ENCODE measurements at regions not wholly inside any gene's neighbourhood (a gene's known extent, or its start where the extent isn't known, plus 50 kb on each side); places are given as distances from the start of the nearest gene placed in this dataset.

DNA sequence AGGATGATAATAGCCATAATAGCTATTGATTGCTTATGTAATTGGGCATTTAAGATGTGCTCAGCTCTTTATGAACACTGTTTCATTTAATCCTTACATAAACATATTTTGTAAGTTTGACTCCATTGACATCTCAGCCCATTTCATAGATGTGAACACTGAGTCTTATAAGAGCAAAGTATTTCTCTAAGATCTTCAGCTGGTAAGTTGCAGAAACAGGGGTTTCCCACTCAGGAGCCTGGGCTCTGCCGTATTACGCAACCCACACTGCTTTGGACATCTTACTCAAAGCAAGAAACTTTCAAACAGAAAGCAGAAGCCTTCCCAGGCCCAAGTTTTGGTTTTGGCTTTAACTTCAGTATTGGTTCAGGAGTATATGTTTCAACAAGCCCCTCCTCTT lies 705.1 kb downstream of the MED13L start:
- no peak for DNase-seq

DNA sequence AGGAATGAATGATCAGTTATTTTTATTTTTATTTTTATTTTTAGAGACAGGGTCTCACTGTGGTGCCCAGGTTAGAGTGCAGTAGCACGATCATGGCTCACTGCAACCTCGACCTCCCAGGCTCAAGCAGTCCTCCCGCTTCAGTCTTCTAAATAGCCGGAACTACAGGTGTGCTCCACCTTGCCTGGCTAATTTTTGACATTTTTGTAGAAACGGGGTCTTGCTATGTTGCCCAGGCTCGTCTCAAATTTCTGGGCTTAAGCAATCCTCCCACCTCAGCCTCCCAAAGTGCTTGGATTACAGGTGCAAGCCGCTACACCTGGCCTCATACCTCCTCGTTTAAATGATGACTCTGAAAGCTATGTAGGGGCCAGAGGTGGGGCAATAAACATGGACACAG lies 706.0 kb downstream of the MED13L start:
- DNase-seq, result no peak

GRCh38 chr12:115571027-115571426 lies 706.5 kb downstream of the MED13L start:
- no peak for DNase-seq

DNA sequence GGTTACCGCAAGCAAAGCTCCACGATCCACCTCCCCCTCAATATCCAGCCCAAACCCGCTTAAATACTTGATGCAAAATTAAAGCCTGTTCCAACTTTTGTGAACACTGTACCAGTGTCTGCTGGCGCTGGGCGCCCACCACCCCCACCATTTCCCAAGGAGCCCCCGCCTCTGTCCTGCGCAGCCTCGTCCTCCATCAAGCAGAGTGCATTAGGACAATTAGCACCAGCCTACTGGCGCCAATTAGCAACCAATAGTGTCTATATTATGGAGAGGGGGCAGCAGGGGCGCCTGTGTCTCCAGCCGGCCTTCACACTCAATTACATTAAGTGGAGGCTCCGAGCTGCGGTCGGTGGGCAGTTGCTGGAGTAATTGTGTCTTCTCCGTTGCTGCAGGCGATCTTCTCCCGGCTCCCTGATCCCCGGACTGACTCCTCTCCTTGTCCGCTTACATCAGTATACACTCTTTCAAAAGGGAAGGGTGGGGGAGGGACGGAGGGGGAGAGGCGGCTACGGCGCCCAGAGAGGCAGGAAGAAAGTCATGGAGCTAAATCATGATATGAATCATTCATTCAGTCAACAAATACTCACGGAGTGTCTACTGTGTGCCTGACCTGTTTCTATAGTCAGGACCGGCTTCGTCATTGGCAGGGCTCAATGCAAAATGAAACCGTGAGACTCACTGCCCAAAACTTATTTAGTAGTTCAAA lies 707.3 kb downstream of the MED13L start:
- no peak for DNase-seq

GRCh38 chr12:115569345-115570068 lies 708.0 kb downstream of the MED13L start:
- no peak for DNase-seq

DNA sequence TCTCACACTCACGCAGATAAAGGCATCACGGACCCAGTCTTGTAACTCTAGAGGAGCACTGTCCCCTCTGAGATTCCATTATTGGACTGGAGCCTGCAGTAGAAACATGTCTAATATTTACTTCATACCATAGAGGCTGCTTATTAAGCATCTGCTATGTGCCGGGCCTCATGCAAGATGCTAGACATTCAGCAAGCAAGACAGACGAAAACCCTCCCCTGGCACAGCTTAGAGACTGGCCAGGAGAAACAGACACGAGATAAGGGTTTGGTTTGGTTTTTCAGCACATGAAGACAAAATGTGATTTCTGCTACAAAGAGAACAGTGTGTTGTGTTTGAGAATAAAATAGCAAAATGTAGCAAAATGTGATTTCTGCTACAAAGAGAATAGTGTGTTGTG lies 719.2 kb downstream of the MED13L start:
- no peak for DNase-seq

DNA sequence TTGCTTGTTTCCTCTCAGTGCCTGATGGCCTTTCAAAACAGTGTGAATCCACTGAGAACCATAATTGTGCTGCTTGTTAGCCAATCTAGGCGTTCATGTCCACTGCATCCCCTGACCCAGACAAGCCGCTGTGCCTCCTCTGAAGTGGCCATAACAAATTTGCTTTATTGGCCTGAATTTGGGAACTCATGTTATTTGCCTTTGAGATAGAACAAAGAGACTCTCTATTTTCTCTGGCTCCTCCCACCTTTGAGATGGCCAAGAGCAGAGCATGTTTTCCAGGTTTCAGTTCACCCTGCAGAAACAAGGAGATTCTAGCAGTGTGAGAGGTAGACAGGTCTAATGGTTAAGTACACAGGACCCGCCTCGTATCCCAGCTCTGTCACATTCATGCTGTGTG lies 723.9 kb downstream of the MED13L start:
- DNase-seq, result no peak

- no peak for DNase-seq
Observed at GRCh38 chr12:115543269-115543668, 734.2 kb downstream of the MED13L start.

GRCh38 chr12:115542656-115543055 lies 734.8 kb downstream of the MED13L start:
- no peak for DNase-seq

GRCh38 chr12:115541891-115542421 lies 735.5 kb downstream of the MED13L start:
- DNase-seq, result no peak

DNA sequence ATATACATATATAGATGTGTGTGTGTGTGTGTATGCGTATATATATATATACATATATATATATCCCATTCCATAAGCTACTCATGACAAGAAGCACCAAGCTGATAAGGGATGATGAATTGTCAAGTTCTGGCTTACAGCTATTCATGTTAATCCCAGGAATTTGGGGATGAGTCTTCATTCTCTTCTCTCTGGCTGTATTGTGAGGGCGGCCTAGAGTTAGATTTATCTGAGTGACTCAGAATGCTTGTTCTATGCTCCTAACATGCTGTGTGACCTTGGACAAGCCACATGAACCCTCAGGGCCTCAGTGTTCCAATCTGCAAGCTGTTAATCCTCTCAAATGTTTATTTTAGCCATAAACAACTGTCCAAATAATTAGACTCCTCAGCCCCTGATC lies 749.0 kb downstream of the MED13L start:
- DNase-seq, result no peak

- no peak for DNase-seq
Observed at GRCh38 chr12:115521771-115522409, 755.6 kb downstream of the MED13L start.

DNA sequence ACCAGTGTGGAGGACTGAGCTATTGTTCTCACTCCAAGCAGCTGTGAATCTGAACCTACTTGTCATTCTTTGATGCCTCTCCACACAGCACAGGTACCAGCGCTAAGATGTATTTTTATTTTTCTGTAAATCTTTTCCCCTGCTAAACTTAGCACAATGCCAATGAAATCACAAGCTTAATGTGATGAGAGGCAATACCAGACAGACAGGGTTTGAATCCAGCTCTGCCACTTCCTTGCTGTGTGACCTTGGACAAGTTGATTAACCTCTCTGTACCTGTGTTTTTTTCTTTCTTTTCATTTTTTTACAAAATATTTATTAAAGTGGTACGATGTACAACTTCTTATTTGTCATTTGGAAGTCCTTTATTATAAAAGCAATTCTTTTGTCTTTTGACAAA lies 757.6 kb downstream of the MED13L start:
- DNase-seq, result no peak

GRCh38 chr12:115519359-115519758 lies 758.1 kb downstream of the MED13L start:
- no peak for DNase-seq

DNA sequence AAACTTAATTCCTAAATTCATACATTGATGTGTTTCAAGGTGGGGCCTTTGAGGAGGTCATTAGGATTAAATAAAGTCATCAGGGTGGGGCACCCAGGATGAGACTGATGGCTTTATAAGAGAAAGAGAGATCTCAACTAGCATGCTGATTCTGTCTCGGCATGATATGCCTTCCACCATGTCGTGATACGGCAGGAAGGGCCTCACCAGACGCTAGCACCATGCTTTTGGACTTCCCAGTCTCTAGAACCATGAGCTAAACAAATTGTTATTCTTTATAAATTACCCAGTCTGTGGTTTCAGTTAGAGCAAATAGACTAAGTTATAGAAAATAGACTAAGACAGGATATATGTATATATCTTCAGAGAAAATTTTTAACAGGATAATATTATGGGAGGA lies 759.6 kb downstream of the MED13L start:
- DNase-seq, result no peak

DNA sequence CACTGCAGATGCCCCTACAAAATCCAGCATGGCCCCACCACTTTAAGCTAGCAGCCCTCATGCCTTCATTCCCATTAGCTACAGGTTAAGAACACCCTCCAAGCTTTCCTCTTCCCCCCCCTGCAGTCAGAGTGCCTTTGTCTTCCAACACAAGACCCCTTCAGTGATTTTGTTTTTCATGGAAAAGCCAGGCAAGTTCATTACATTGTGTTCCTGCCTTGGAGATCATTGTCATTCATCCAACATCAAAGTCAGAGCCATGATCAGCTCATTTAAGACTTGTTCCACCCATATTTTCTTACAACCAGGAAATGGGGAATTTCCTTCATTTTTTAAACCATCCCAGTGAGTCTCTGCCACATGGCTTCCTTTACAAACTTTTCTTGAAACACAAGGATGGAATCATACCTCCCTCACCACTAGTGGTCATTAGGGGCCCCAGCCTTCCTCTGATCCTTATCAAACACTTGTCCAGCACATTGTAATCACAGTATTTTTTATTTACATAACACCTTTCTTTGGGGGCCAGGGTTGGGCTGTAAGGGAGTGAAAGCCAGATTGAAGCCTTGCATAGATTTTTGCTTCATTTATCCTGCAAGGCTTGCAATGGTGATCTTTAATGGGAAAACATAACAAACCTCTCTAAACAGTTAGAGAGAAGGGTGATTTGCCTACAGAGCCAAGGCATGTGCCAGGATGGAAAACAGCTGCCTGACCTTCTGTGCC lies 765.3 kb downstream of the MED13L start:
- DNase-seq, result no peak

DNA sequence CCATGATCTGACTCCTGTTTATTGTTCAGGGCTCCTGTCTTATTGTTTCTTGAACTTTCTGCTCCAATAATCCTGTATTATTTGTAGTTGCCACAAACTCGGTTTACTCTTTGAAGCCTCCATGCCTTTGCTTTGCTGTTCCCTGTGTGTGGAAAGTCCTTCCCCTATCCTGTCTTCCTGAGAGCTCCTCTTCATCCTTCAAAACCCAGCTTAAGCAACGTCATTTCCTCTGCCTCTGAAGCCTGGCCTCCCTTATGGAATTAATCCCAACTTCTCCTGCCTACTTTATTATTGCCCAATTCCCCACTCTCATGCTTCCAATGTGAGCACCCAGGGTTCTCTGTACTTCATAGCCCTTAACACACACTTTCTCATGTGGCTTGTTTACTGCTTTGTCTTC lies 766.2 kb downstream of the MED13L start:
- DNase-seq, result no peak

DNA sequence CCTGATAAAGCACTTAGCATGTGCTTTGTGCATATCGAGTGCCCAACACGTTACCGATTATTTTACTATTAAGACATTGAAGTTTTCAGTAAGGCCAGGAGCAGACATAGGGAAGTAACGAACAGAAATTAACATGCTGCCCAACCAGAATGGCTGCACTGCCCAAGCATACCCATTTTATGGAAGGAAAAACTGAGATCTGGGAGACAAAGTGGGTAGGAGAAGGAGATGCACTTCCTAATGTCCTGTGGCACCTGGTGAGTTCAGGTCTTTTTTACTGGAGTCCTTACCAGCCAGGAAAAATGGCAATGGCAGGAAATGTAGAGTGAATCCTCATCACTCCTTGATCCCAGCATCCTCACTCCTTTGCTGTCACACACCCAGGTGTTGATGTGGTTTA lies 768.5 kb downstream of the MED13L start:
- no peak for DNase-seq

GRCh38 chr12:115507951-115508722 lies 769.4 kb downstream of the MED13L start:
- peak; percentile 18 for DNase-seq

GRCh38 chr12:115507560-115507889 lies 770.0 kb downstream of the MED13L start:
- no peak for DNase-seq

DNA sequence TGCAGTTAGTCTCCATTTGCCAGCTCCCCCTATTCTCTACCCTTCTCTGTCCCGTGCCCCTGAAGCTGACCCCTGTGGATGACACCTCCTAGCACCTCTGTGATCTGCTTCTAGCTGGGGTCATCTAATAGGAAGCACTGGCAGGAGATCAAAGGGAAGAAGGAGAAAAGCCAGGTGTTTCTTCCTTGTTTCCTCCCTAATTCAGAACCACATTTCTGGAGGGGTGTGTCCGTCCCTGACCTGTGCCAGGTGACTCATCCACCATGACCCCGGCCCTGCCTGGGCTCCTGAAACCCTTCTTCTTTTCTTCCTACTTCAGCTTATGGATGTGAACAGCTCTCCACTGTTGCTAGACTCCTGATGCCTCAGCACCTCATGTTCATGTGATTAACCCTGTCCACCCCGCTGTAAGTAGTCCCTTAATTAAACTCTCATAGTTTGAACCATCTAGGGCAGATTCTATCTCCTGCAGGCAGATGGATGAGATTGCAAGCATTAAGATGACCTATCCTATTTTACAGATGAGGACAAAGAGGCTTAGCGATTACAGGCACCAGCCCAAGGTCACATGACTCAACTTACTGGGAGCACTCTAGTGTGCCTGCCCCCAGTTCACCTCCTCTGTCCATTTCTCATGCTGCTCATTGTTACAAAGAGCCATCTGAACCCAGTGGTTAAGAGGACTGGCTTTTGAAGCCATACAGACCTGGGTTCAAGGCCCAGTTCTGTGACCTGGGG lies 770.5 kb downstream of the MED13L start:
- DNase-seq, result no peak
